T-helper 1 cell treated with Interleukin-12 subunit alpha and Interleukin-12 subunit beta and Interleukin-4 antibody, amounts not matched to agents 30 ng/mL and 1 ng/mL, for 36 hours (primary cell): ENCODE measurements at regions not wholly inside any gene's neighbourhood (a gene's known extent, or its start where the extent isn't known, plus 50 kb on each side); places are given as distances from the start of the nearest gene placed in this dataset.

Experiments used
- intact Hi-C: fragments of 100-400 bp; cut with micrococcal nuclease; formaldehyde crosslinking; loops from one replicate; pipeline ENCODE4 v1.15.1; 2024

GRCh38 chr2:65508225-65508624 is 75.8 kb upstream of the SPRED2 start:
- intact Hi-C loops, result no loop called here

GRCh38 chr2:65507102-65508069 is 75.0 kb upstream of the SPRED2 start:
- intact Hi-C loops, result no loop called here

DNA sequence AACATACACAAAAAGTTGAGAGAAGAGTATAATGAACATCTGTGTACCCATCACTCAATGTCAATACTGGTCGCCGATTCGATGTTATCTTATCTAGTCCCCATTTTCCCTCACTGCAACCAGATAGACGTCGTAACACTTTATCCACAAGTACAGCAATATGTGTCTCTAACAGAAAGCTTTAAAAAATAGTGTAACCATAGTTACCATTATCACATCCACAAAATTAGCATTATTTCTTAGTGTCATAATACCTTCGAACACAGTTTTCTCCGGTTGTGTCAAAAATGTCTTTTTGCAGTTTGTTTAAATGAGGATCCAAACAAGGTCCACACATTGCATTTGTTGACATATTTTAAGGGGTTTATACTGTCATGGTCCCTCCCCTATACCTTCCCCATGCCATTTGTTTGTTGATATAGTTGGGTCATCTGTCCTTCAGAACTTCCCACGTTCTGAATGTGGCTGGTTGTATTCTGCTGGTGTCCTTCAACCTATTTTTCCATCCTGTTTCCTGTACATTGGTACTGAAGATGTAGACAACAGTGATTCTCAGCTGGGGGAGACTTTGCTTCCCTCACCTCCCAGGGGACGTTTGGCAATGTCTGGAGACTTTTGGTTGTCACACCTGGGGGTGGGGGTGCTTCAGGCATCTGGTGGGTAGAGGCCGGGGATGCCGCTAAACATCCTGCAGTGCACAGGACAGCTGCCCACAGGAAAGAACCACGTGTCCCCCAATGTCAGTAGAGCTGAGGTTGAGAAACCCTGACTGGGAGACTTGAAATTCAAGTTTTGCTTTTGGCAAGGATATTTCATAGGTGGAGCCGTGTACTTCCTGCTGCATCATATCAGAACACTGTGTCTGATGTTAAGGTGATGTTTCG is 72.7 kb upstream of the SPRED2 start:
- intact Hi-C loops, result no loop called here

- intact Hi-C loops, result no loop called here
These were observed 71.8 kb upstream of the SPRED2 start for GRCh38 chr2:65504201-65504600.

GRCh38 chr2:65503746-65504145 is 71.3 kb upstream of the SPRED2 start:
- intact Hi-C loops, result no loop called here

DNA sequence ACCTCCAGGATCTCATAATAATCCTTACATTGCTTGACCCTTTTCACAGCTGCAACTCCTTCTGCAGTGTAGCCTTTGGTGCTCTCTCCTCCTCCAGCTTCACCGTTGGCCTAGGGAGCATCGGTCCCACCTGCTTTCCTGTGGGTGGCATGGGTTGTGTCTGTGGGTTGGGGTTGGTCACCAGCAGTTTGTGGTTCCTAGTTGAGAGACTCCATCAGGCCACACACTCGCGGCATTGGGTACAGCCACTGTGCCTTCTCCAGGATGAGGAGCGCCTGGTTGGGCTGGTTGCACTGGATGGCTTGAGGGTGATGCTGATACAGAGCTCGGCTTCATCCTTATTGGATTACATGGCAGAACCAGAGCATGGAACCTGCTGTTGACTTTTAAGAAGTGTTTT is 69.4 kb upstream of the SPRED2 start:
- intact Hi-C loops, result no loop called here

DNA sequence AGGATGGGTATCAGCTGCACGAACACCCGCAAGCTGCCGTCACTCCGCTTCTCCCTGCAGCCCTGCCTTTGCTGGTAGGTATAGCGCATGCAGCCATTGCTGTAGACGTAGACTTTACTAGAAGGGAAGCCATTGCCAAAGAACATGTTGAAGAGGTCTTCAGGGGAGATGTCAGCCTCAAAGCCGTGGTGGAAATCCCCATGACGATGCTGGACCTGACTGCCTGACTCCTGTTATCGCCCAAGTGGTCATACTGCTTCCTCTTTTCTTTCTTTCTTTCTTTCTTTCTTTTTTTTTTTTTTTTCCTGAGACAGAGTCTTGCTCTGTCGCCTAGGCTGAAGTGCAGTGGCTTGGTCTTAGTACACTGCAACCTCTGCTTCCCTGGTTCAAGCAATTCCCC is 68.7 kb upstream of the SPRED2 start:
- intact Hi-C loops, result no loop called here

- intact Hi-C loops, result no loop called here
These were observed 68.1 kb upstream of the SPRED2 start for GRCh38 chr2:65500310-65501040.

- intact Hi-C loops, result no loop called here
These were observed 66.8 kb upstream of the SPRED2 start for GRCh38 chr2:65499216-65499615.

DNA sequence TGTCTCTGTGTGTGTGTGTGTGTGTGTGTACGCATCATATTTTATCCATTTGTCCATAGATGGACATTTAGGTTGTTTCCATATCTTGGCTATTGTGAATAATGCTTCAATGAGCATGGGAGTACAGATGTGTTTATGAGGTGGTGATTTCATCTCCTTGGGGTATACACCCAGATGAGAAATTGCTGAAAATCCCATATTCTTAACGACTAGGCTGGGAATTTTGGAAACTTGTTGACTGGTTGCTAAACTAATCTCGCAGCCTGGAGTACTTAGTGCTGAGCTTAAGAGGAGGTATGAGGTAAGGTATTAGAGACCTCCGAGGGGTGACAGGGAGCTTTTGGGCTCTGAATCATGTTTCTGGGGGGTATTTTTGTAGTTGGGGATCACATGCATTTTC is 66.0 kb upstream of the SPRED2 start:
- intact Hi-C loops, result no loop called here

DNA sequence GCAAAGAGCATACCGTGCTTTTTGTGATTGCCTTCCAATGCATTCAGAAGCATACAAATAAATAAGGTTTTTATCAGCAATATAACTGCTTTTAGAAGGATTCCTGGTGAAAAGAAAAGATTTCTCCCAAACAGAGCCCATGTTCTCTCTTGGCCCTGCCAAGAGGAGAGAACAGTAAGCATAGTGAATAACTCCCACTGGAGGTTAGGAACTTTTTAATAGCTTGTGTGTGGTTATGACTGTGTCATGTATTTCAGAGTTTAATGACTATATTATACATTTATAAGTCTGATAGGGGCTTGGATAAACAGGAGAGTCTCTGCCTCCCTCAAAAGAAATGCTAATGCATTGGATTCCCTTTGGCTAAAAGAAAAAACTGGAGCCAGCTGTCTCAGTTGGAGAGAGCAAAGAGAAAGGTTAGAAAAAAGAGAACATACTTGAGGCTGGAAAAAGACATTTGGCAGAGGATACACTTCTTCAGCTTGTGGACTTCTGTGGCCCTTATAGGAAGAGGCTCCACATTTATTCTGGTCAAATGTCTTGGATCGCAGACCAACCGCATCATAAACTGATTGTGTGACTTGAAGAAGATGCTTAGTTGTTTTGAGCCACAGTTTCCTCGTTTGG is 63.0 kb upstream of the SPRED2 start:
- intact Hi-C loops, result no loop called here

DNA sequence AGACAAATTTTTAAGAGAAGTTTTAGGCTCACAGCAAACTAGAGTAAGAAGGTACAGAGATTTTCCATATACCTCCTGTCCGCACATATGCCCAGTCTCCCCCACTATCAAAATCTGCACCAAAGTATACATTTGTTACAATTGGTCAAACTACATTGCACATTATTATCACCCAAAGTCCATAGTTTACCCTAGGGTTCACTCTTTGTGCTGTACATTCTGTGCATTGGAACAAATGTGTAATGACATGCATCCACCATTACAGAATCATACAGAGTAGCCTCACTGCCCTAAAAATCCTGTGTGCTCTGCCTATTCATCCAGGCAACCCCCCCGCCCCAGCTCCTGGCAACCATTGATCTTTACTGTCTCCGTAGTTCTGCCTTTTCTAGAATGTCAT is 61.7 kb upstream of the SPRED2 start:
- intact Hi-C loops, result no loop called here

GRCh38 chr2:65491381-65491905 is 59.0 kb upstream of the SPRED2 start:
- intact Hi-C loops, result no loop called here

- intact Hi-C loops, result no loop called here
These were observed 57.8 kb upstream of the SPRED2 start for GRCh38 chr2:65490222-65490621.

GRCh38 chr2:65489269-65489668 is 56.9 kb upstream of the SPRED2 start:
- intact Hi-C loops, result no loop called here

DNA sequence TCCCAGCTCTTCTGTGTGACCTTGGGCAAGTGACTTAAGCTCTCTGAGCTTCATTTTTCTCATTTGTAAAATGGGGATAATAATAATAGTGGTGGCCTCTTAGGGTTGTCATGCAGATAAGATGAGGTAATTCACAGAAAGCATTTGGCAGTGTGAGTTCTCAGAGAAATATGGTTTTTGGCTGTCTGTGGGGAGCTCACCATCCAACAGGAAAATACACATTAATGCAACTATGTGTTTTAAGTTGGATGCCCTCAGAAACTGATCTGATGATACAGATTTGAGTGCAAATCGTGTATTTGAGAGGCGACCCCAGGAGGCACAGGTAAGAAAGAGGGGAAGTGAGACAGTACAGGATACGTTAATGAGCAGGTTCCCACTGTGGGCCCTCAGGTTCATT is 56.1 kb upstream of the SPRED2 start:
- intact Hi-C loops, result no loop called here

GRCh38 chr2:65487404-65487803 is 55.0 kb upstream of the SPRED2 start:
- intact Hi-C loops, result no loop called here

DNA sequence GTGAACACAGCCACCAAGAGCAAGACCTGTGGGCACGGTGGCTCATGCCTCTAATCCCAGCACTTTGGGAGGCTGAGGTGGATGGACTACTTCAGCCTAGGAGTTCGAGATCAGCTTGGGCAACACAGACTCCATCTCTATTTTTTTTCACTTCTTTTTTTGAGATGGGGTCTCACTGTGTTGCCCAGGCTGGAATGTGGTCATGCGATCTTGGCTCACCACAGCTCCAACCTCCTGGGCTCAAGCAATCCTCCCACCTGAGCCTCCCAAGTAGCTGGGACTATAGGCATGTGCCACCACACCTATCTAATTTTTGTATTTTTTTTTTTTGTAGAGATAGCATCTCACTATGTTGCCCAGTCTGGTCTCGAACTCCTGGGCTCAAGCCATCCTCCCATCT is 54.4 kb upstream of the SPRED2 start:
- intact Hi-C loops, result no loop called here

- intact Hi-C loops, result no loop called here
These were observed 53.9 kb upstream of the SPRED2 start for GRCh38 chr2:65486282-65486681.

GRCh38 chr2:65485839-65486238 is 53.4 kb upstream of the SPRED2 start:
- intact Hi-C loops, result no loop called here

DNA sequence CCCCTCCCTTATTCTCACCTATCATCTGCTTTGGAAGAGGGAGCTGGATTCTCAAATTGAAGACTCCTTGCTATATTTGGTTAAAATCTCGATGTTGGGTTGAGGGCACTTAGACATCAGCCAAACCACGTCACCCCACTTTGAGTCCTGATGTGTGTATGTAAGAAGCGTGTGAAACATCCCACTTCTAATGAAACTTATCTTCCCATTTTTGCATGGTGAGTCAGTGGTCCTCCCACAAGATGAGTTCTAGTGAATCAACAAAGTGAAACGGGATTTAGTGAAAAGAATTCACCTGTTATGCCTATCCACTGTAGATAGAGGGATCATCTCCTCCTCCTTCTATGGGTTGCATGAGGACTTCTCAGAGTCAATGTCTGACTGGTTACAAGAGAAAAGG is 51.4 kb upstream of the SPRED2 start:
- intact Hi-C loops, result no loop called here
